GM19239 (cell line): ENCODE measurements at regions not wholly inside any gene's neighbourhood (a gene's known extent, or its start where the extent isn't known, plus 50 kb on each side); places are given as distances from the start of the nearest gene placed in this dataset.
"Not testable (repeated sequence)": the region's sequence is repeated elsewhere in the genome, so short reads cannot be mapped to it uniquely, and the experiment has no call there.

ENCODE experiments used
- DNase-seq: peaks from one replicate; pipeline ENCODE4 v3.0.0; 2011; ENCODE audit warnings: low spot score; ENCODE audit not compliant: insufficient read length
- FAIRE-seq: peaks from 2 replicates; lab custom pipeline; 2011; peaks lifted over from hg19 to GRCh38; lab: Jason Lieb, UNC

- not testable (repeated sequence) for DNase-seq, FAIRE-seq
Measured at GRCh38 chr1:24268555-24268954, 50.6 kb upstream of the GRHL3 start.

DNA sequence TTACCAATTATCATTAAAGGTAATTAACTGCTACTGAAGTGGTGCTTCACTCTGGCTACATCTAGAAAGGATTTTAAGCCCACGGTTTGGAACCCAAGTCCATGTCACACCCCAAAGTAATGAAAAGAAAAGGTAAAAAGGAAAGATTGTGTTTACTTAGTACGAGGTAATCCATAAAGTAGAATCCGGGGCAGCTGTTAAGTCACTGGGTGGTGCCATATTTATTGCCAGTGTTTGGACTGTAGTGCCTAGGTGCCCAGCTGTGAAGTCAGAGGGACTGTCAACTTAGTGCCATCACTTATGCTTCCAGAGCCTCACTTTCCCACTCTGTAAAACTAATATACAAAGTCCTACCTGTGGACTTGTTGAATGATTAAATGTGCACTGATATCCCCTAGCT lies 52.2 kb upstream of the GRHL3 start:
- FAIRE-seq (no peak), DNase-seq (no peak)

GRCh38 chr1:24266398-24266941 lies 52.7 kb upstream of the GRHL3 start:
- FAIRE-seq (no peak), DNase-seq (no peak)

- DNase-seq (no peak), FAIRE-seq (no peak)
Measured at GRCh38 chr1:24263746-24264145, 55.4 kb upstream of the GRHL3 start.

- no peak for DNase-seq
- FAIRE-seq: no peak
Measured at GRCh38 chr1:24263211-24263610, 55.9 kb upstream of the GRHL3 start.

DNA sequence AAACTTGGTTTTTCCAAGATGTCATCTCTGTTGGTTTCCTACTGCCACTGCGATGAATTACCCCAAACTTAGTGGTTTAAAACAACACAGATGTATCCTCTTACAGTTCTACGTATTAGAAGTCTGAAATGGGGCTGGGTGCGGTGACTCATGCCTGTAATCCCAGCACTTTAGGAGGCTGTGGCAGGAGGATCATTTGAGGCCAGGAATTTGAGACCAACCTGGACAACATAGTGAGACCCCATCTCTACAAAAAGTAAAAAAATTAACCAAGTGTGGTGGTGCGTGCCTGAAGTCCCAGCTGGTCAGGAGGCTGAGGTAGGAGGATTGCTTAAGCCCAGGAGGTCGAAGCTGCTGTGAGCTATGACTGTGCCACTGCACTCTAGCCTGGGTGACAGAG lies 57.2 kb upstream of the GRHL3 start:
- DNase-seq (no peak), FAIRE-seq (no peak)

DNA sequence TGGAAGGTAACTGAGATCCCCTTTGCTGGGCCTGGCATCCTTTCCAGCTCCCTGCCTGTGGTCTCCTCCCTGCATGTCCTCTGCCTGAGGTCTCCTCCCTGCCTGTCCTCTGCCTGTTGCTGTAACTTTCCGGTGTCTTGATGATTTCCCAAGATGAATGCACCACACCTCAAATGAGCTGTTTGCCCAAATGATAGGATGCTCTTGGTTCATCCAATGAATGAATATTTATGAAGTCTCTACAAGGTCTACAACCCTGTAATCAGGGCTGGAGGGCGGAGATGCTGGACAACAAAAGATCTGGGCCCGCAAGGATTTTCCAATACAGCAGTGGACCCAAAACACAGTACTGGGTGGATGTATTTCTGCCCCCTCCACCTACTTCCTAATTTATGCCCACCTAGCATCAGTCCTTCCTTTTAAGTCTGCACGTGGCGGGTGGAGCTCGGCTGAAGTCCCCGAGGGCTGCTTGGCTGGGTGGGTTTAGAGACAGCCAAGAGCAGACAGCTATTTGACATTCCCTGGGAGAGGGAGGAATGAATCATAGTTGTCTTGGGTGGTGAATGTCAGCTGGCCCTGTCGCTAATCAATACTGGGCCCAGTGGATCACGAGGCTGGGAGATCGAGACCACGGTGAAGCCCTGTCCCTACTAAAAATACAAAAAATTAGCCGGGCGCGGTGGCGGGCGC lies 60.3 kb upstream of the GRHL3 start:
- no peak for FAIRE-seq
- DNase-seq: no peak

- no peak for FAIRE-seq
- DNase-seq: no peak
Measured at GRCh38 chr1:24257373-24257772, 61.8 kb upstream of the GRHL3 start.

- DNase-seq (no peak), FAIRE-seq (no peak)
Measured at GRCh38 chr1:24256687-24257086, 62.5 kb upstream of the GRHL3 start.

- DNase-seq (no peak), FAIRE-seq (no peak)
Measured at GRCh38 chr1:24255226-24255625, 63.9 kb upstream of the GRHL3 start.

- FAIRE-seq: no peak
- DNase-seq: no peak
Measured at GRCh38 chr1:24254783-24255182, 64.4 kb upstream of the GRHL3 start.

GRCh38 chr1:24253571-24253970 lies 65.6 kb upstream of the GRHL3 start:
- FAIRE-seq (no peak), DNase-seq (no peak)

GRCh38 chr1:24252185-24252780 lies 65.2 kb upstream of the IFNLR1 start:
- FAIRE-seq: no peak
- DNase-seq: no peak

- FAIRE-seq: no peak
- no peak for DNase-seq
Measured at GRCh38 chr1:24251501-24251900, 64.4 kb upstream of the IFNLR1 start.

DNA sequence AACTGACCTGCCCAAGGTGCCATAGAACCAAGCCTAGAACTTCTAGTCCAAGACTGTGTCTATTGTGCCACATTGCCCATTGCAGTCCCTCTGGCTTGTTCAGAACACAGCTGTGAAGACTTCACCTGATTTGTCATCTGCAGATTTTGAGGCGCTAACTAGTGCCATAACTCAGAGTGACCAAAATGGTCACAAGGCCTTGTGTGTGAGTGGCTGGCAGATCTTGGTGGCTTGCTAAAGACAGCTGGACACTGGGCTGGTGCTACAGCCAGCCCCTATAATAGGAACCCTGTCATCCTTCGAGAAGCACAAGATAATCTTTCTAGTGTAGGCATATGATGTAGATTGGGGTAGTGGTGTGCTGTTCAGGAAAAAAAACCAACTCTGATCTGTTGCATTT lies 63.7 kb upstream of the IFNLR1 start:
- DNase-seq (no peak), FAIRE-seq (no peak)

- DNase-seq: no peak
- no peak for FAIRE-seq
Measured at GRCh38 chr1:24250224-24250623, 63.1 kb upstream of the IFNLR1 start.

DNA sequence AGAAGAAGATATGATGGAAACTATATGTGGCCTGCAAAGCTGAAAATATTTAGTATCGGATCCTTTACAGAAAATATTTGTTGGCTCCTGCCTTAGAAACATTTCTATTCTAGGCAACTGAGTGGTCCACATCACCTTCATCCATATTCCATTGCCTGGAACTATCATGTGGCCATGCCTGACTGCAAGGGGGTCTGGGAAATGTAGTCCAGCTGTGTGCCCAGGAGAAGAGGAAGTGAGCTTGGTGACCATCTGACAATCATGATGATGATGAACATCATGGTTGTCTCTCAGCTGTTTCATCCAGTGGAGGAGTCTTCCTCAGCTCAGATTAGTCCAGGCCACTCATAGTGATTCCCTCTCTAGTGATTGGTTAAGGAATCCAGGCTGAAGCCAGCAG lies 61.8 kb upstream of the IFNLR1 start:
- FAIRE-seq: peak; percentile 23
- DNase-seq: no peak

- FAIRE-seq, DNase-seq: not testable (repeated sequence)
Measured at GRCh38 chr1:24247337-24247736, 60.2 kb upstream of the IFNLR1 start.

- FAIRE-seq: no peak
Measured at GRCh38 chr1:24244519-24245268, 57.6 kb upstream of the IFNLR1 start.

GRCh38 chr1:24237750-24238395 lies 50.8 kb upstream of the IFNLR1 start:
- FAIRE-seq (no peak), DNase-seq (no peak)

More at GRCh38 chr1:24244519-24245268, 57.6 kb upstream of the IFNLR1 start:
- DNase-seq: no peak
